ENCODE measurements at regions not wholly inside any gene's neighbourhood (a gene's known extent, or its start where the extent isn't known, plus 50 kb on each side); places are given as distances from the start of the nearest gene placed in this dataset.

DNA sequence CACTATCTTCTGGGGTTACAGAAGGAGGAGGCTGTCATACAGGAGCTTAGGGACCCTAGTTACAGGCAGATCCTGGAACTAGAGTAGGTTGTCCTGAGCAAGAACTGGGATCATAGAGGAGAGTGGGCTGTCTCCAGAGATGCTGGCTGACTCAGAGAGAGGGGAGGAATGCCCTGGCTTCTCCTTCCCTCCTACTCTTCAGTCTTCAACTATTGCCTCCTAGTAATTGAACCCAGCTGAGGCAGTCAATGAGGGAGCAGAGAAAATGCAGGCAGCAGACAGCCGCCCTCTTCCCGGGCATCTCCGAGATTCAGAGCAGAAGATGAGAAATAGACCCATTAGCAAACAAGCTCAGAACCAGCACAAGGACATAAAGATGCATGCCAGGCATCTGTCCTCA is 118.3 kb upstream of the PDE5A start:
- no peak for TF ChIP-seq EZH2phosphoT487 (IDR thresholded peaks at IDR 0.05; ENCODE audit: borderline replicate concordance, low read depth, low read length)
- TF ChIP-seq, protein P1, sequence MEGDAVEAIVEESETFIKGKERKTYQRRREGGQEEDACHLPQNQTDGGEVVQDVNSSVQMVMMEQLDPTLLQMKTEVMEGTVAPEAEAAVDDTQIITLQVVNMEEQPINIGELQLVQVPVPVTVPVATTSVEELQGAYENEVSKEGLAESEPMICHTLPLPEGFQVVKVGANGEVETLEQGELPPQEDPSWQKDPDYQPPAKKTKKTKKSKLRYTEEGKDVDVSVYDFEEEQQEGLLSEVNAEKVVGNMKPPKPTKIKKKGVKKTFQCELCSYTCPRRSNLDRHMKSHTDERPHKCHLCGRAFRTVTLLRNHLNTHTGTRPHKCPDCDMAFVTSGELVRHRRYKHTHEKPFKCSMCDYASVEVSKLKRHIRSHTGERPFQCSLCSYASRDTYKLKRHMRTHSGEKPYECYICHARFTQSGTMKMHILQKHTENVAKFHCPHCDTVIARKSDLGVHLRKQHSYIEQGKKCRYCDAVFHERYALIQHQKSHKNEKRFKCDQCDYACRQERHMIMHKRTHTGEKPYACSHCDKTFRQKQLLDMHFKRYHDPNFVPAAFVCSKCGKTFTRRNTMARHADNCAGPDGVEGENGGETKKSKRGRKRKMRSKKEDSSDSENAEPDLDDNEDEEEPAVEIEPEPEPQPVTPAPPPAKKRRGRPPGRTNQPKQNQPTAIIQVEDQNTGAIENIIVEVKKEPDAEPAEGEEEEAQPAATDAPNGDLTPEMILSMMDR (conservative IDR thresholded peaks at IDR 0.05; ENCODE audit: low read length) = no peak
- Histone ChIP-seq H3K9me3 (ENCODE audit: low read length) (no peaks in the 10 kb centered on the region), H2AFZ (ENCODE audit: low read length) (no peak overlapping the region), H3K36me3 (ENCODE audit: insufficient read depth, low read length) (no peaks in the 10 kb centered on the region), H3K27ac (ENCODE audit: low read depth, low read length, poor library complexity, severe bottlenecking) (no peak overlapping the region), H3K9me2 (ENCODE audit: insufficient read depth, low read length) (no peaks in the 10 kb centered on the region), H4K20me1 (ENCODE audit: insufficient read depth, low read length) (no peaks in the 10 kb centered on the region), H3K4me1 (ENCODE audit: insufficient read depth, low read length, poor library complexity, severe bottlenecking) (no peaks in the 10 kb centered on the region), H3K4me3 (ENCODE audit: low read depth, low read length, poor library complexity, severe bottlenecking) (no peak overlapping the region), H3K4me2 (ENCODE audit: low read length) (no peak overlapping the region), H3K79me2 (ENCODE audit: insufficient read depth, low read depth, low read length) (no peaks in the 10 kb centered on the region)
- POLR2A ChIA-PET = interaction anchor here (1.1 kb wide), 1 partner anchor 19 kb away, joined by 3 read pairs; no protein-coding TSS in a partner anchor
- no peak for DNase-seq (ENCODE audit: low spot score)
- CTCF ChIA-PET (ENCODE audit: unreplicated experiment) = no interaction called here
- BruUV-seq (replicated peaks) = no TSS peak
- intact Hi-C loops (cut with micrococcal nuclease; ENCODE audit: unreplicated experiment) = no loop called here

DNA sequence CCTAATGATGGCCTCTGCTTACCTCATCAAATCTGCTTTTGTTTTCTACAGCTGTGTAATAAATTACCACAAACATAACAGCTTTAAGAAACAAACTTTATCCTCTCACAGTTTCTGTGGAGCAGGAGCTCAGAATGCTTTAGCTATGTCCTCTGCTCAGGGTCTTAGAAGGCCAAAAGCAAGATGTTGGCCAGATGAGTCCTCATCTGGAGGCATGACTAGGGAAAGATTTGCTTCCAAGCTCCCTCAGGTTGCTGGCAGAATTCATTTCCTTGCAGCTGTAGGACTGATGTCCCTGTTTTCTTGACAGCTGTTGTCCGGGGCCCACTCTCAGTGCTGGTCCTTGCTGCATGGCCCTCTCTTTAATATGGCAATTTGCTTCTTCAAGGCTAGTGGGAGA is 116.7 kb upstream of the PDE5A start:
- Histone ChIP-seq H4K20me1 (ENCODE audit: insufficient read depth, low read length) (no peaks in the 10 kb centered on the region), H3K4me3 (ENCODE audit: low read depth, low read length, poor library complexity, severe bottlenecking) (no peak overlapping the region), H3K4me2 (ENCODE audit: low read length) (no peak overlapping the region), H3K79me2 (ENCODE audit: insufficient read depth, low read depth, low read length) (no peaks in the 10 kb centered on the region), H2AFZ (ENCODE audit: low read length) (no peak overlapping the region), H3K9me3 (ENCODE audit: low read length) (no peaks in the 10 kb centered on the region), H3K9me2 (ENCODE audit: insufficient read depth, low read length) (no peaks in the 10 kb centered on the region), H3K36me3 (ENCODE audit: insufficient read depth, low read length) (no peaks in the 10 kb centered on the region), H3K27ac (ENCODE audit: low read depth, low read length, poor library complexity, severe bottlenecking) (no peak overlapping the region), H3K4me1 (ENCODE audit: insufficient read depth, low read length, poor library complexity, severe bottlenecking) (no peaks in the 10 kb centered on the region)
- TF ChIP-seq, protein P1 (conservative IDR thresholded peaks at IDR 0.05; ENCODE audit: low read length) = no peak
- no peak for TF ChIP-seq EZH2phosphoT487 (IDR thresholded peaks at IDR 0.05; ENCODE audit: borderline replicate concordance, low read depth, low read length)
- CTCF ChIA-PET (ENCODE audit: unreplicated experiment) = interaction anchor here (1.5 kb wide), 1 partner anchor 9 kb away, joined by 3 read pairs; no protein-coding TSS in a partner anchor
- BruUV-seq (replicated peaks) = no TSS peak
- intact Hi-C loops (cut with micrococcal nuclease; ENCODE audit: unreplicated experiment) = no loop called here
- DNase-seq (ENCODE audit: low spot score) = no peak
- POLR2A ChIA-PET = no interaction called here

GRCh38 chr4:119744580-119744979 is 116.0 kb upstream of the PDE5A start:
- BruUV-seq (replicated peaks) = no TSS peak
- TF ChIP-seq EZH2phosphoT487 (IDR thresholded peaks at IDR 0.05; ENCODE audit: borderline replicate concordance, low read depth, low read length) = no peak
- TF ChIP-seq, protein P1 (conservative IDR thresholded peaks at IDR 0.05; ENCODE audit: low read length) = no peak
- POLR2A ChIA-PET = no interaction called here

More at GRCh38 chr4:119744580-119744979, 116.0 kb upstream of the PDE5A start:
- Histone ChIP-seq H2AFZ (ENCODE audit: low read length) (no peak overlapping the region), H3K4me2 (ENCODE audit: low read length) (no peak overlapping the region), H4K20me1 (ENCODE audit: insufficient read depth, low read length) (no peaks in the 10 kb centered on the region), H3K36me3 (ENCODE audit: insufficient read depth, low read length) (no peaks in the 10 kb centered on the region), H3K79me2 (ENCODE audit: insufficient read depth, low read depth, low read length) (no peaks in the 10 kb centered on the region), H3K4me3 (ENCODE audit: low read depth, low read length, poor library complexity, severe bottlenecking) (no peak overlapping the region), H3K9me2 (ENCODE audit: insufficient read depth, low read length) (no peaks in the 10 kb centered on the region), H3K9me3 (ENCODE audit: low read length) (no peaks in the 10 kb centered on the region), H3K27ac (ENCODE audit: low read depth, low read length, poor library complexity, severe bottlenecking) (no peak overlapping the region), H3K4me1 (ENCODE audit: insufficient read depth, low read length, poor library complexity, severe bottlenecking) (no peaks in the 10 kb centered on the region)
- DNase-seq (ENCODE audit: low spot score) = no peak
- CTCF ChIA-PET (ENCODE audit: unreplicated experiment) = interaction anchor here (1.5 kb wide), 1 partner anchor 9 kb away, joined by 3 read pairs; no protein-coding TSS in a partner anchor
- intact Hi-C loops (cut with micrococcal nuclease; ENCODE audit: unreplicated experiment) = no loop called here

Data from OCI-LY7 (cell line).